GM12892 (cell line): ENCODE measurements at regions not wholly inside any gene's neighbourhood (a gene's known extent, or its start where the extent isn't known, plus 50 kb on each side); places are given as distances from the start of the nearest gene placed in this dataset.

Experiments
- POLR2A ChIP-seq: IDR thresholded peaks from 2 replicates; pipeline ENCODE4 v1.6.1; 2011; ENCODE audit warnings: low read depth, low read length, control low read depth
- POLR2AphosphoS5 ChIP-seq: IDR thresholded peaks from 2 replicates; pipeline ENCODE4 v1.6.1; 2011; ENCODE audit warnings: low read depth, low read length, control low read depth

GRCh38 chr22:49320714-49321476, 506.8 kb downstream of the BRD1 start:
- no peak for TF ChIP-seq POLR2A
- no peak for TF ChIP-seq POLR2AphosphoS5
